Esophagus squamous epithelium (tissue), 4 donors: ENCODE measurements at regions not wholly inside any gene's neighbourhood (a gene's known extent, or its start where the extent isn't known, plus 50 kb on each side); places are given as distances from the start of the nearest gene placed in this dataset.

Experiments used
- CTCF ChIP-seq, 6 experiments: fragments of 450-650 bp in 4 of 6; fragments of 200-600 bp in 2 of 6; sonication (generic) in 2 of 6; IDR thresholded peaks; one replicate each; pipeline ENCODE4 v1.5.1; 2016 to 2019; ENCODE audit warnings: antibody characterized with exemption in 6 of 6, mild to moderate bottlenecking in 4 of 6, moderate library complexity in 4 of 6
- POLR2A ChIP-seq, 4 donors: fragments of 450-650 bp; IDR thresholded peaks; one replicate each; pipeline ENCODE4 v1.6.1; 2017; ENCODE audit warnings: antibody characterized with exemption in 4 of 4, mild to moderate bottlenecking in 4 of 4, moderate library complexity in 3 of 4

- no peak for TF ChIP-seq CTCF (IDR thresholded peaks at IDR 0.05)
- TF ChIP-seq POLR2A (IDR thresholded peaks at IDR 0.05) = no peak
Observed at GRCh38 chr17:34452769-34453168, 89.7 kb upstream of the CCL1 start.
